SK-N-SH (cell line): ENCODE measurements at regions not wholly inside any gene's neighbourhood (a gene's known extent, or its start where the extent isn't known, plus 50 kb on each side); places are given as distances from the start of the nearest gene placed in this dataset.

Experiments used
- CTCF ChIA-PET: fragments of 300-600, 350-600 bp; formaldehyde crosslinking; extraction: SDS; loops from one replicate; lab custom pipeline; 2021; lab: Yijun Ruan, JAX
- POLR2A ChIA-PET: fragments of 350-600 bp; sonication (Branson Sonifier 250); formaldehyde crosslinking; extraction: SDS; loops from one replicate; lab custom pipeline; 2020; ENCODE audit warnings: antibody characterized with exemption, inconsistent platforms; lab: Yijun Ruan, JAX
- DNase-seq: peaks from one replicate; pipeline ENCODE4 v3.0.0; 2012
- H2AFZ ChIP-seq: fragments of 200-600 bp; sonication (generic); 2 replicates; pipeline ENCODE4 v1.8.1; 2016; ENCODE audit warnings: antibody characterized with exemption, mild to moderate bottlenecking, low read depth
- H3F3A ChIP-seq: fragments of 200-600 bp; sonication (generic); replicated peaks from 2 replicates; pipeline ENCODE3; 2016; ENCODE audit warnings: antibody characterized with exemption, mild to moderate bottlenecking; ENCODE audit not compliant: insufficient read depth
- H3K27ac ChIP-seq, 2 experiments: fragments of 200-500 bp in 1 of 2; fragments of 200-600 bp in 1 of 2; sonication (Bioruptor generic) in 1 of 2; sonication (generic), shearing (Covaris generic) in 1 of 2; 2 replicates each; pipeline versions ENCODE4 v1.5.1 to v1.6.1; 2014 to 2016; ENCODE audit warnings: low read depth in 2 of 2, inconsistent platforms in 1 of 2, low read length in 1 of 2, mild to moderate bottlenecking in 1 of 2, mixed read lengths in 1 of 2
- H3K27me3 ChIP-seq: fragments of 200-600 bp; sonication (generic), shearing (Covaris generic); 2 replicates; pipeline ENCODE4 v1.6.1; 2016; ENCODE audit warnings: mixed run types; ENCODE audit not compliant: insufficient read depth
- H3K36me3 ChIP-seq, 2 experiments: fragments of 200-500 bp in 1 of 2; fragments of 200-600 bp in 1 of 2; sonication (Bioruptor generic) in 1 of 2; sonication (generic) in 1 of 2; replicated peaks in 1 of 2; 2 replicates each; pipeline versions ENCODE3 to v1.5.1; 2014 to 2016; ENCODE audit warnings: low read length in 1 of 2, mild to moderate bottlenecking in 1 of 2; ENCODE audit not compliant: insufficient read depth in 2 of 2, control insufficient read depth in 1 of 2
- H3K4me1 ChIP-seq, 2 experiments: fragments of 200-500 bp in 1 of 2; fragments of 200-600 bp in 1 of 2; sonication (Bioruptor generic) in 1 of 2; sonication (generic), shearing (Covaris generic) in 1 of 2; 2 replicates each; pipeline versions ENCODE4 v1.5.1 to v1.6.1; 2014 to 2016; ENCODE audit warnings: low read depth in 1 of 2, low read length in 1 of 2, mixed run types in 1 of 2; ENCODE audit not compliant: insufficient read depth in 2 of 2, control insufficient read depth in 1 of 2
- H3K4me2 ChIP-seq: fragments of 200-600 bp; sonication (generic), shearing (Covaris generic); 2 replicates; pipeline ENCODE4 v1.6.1; 2017; ENCODE audit warnings: mixed run types
- H3K4me3 ChIP-seq, 2 experiments: fragments of 200-500 bp in 1 of 2; fragments of 200-600 bp in 1 of 2; sonication (Bioruptor generic) in 1 of 2; sonication (generic), shearing (Covaris generic) in 1 of 2; 2 replicates each; pipeline versions ENCODE4 v1.5.1 to v1.8.1; 2014 to 2016; ENCODE audit warnings: low read depth in 2 of 2, inconsistent platforms in 1 of 2, low read length in 1 of 2, mild to moderate bottlenecking in 1 of 2, mixed read lengths in 1 of 2, moderate library complexity in 1 of 2
- H3K79me2 ChIP-seq: fragments of 200-600 bp; sonication (generic); 2 replicates; pipeline ENCODE4 v1.8.1; 2017; ENCODE audit warnings: mild to moderate bottlenecking; ENCODE audit not compliant: insufficient read depth
- H3K9ac ChIP-seq: fragments of 200-600 bp; sonication (generic); 2 replicates; pipeline ENCODE4 v1.6.1; 2017; ENCODE audit warnings: mixed run types
- H3K9me2 ChIP-seq: fragments of 200-600 bp; sonication (generic); 2 replicates; pipeline ENCODE4 v1.6.1; 2017; ENCODE audit warnings: mixed run types
- H3K9me3 ChIP-seq: fragments of 200-600 bp; sonication (generic); 2 replicates; pipeline ENCODE4 v1.6.1; 2017; ENCODE audit warnings: mixed run types, mild to moderate bottlenecking, moderate library complexity
- H4K20me1 ChIP-seq: fragments of 200-600 bp; sonication (generic); 2 replicates; pipeline ENCODE4 v1.6.1; 2017; ENCODE audit warnings: mild to moderate bottlenecking, mixed run types; ENCODE audit not compliant: insufficient read depth
- EP300 ChIP-seq, 2 experiments: IDR thresholded peaks; 2 replicates each; pipeline versions ENCODE4 v1.4.0 to v1.6.1; 2012; ENCODE audit warnings: borderline replicate concordance in 1 of 2, low read depth in 1 of 2, low read length in 1 of 2
- FOXJ3 ChIP-seq: sonication (generic); formaldehyde crosslinking; IDR thresholded peaks from 2 replicates; pipeline ENCODE4 v1.5.1; 2020; ENCODE audit warnings: mild to moderate bottlenecking, missing genetic modification reagents
- FOXM1 ChIP-seq: IDR thresholded peaks from 2 replicates; pipeline ENCODE4 v1.4.0; 2012; ENCODE audit warnings: low read depth, mild to moderate bottlenecking
- IRF3 ChIP-seq: fragments of 150-350 bp; IDR thresholded peaks from 2 replicates; pipeline ENCODE4 v1.6.1; 2016; ENCODE audit warnings: mild to moderate bottlenecking, low read depth, low read length
- MAX ChIP-seq: IDR thresholded peaks from 2 replicates; pipeline ENCODE4 v1.4.0; 2012; ENCODE audit warnings: low read depth
- RFX5 ChIP-seq: IDR thresholded peaks from 2 replicates; pipeline ENCODE4 v1.6.1; 2012; ENCODE audit warnings: mild to moderate bottlenecking, improper control_type of control experiment, low read length
- RXRA ChIP-seq: IDR thresholded peaks from 2 replicates; pipeline ENCODE4 v1.4.0; 2012; ENCODE audit warnings: low read depth, mild to moderate bottlenecking, borderline replicate concordance
- SIN3A ChIP-seq: IDR thresholded peaks from 2 replicates; pipeline ENCODE4 v1.6.1; 2012; ENCODE audit warnings: low read depth, mild to moderate bottlenecking, low read length, moderate library complexity, borderline replicate concordance
- TCF12 ChIP-seq: IDR thresholded peaks from 2 replicates; pipeline ENCODE4 v1.4.0; 2012
- WGBS: methylation state at CpG from one replicate; pipeline ENCODE4 v1.1.6; 2017; ENCODE audit warnings: low lambda C conversion rate; 5-methylcytosine and 5-hydroxymethylcytosine counted together
- TF ChIP-seq, protein P1 (sequence below): fragments of 200-600 bp; sonication (generic); IDR thresholded peaks from 2 replicates; pipeline ENCODE4 v1.6.1; 2017; ENCODE audit warnings: antibody characterized with exemption, mild to moderate bottlenecking, moderate library complexity
- TF ChIP-seq, protein P2 (sequence below): fragments of 150-350 bp; IDR thresholded peaks from 2 replicates; pipeline ENCODE4 v1.6.1; 2017; ENCODE audit warnings: antibody characterized with exemption, low read length, low read depth, borderline replicate concordance

DNA sequence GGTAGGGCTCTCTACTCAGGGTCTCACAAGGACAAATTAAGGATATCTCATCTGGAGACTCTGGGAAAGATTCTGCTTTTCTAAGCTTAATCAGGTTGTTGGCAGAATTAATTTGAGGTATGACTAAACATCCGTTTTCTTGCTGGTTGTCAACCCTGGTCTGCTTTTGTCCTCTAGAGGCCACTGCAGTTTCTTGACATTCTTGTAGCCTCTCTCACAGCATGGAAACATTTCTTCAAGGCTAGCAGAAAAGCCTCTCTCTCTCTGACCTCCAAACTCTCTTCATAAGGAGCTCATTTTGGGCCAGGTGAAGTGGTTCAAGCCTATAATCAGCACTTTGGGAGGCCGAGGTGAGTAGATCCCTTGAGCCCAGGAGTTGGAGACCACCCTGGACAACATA is 749.5 kb upstream of the PCDH7 start:
- Histone ChIP-seq H3K4me1 (no peaks in the 10 kb centered on the region), H3K4me3 (no peak overlapping the region), H3K9me2 (no peaks in the 10 kb centered on the region), H3F3A (no peaks in the 10 kb centered on the region), H3K27me3 (no peaks in the 10 kb centered on the region), H3K79me2 (no peaks in the 10 kb centered on the region), H3K9ac (no peak overlapping the region), H3K36me3 (no peaks in the 10 kb centered on the region), H4K20me1 (no peaks in the 10 kb centered on the region), H3K4me2 (no peak overlapping the region)
- CTCF ChIA-PET = no interaction called here
- no peak for DNase-seq
- WGBS = 0% methylated on average over 2 of the region's 2 CpGs
- POLR2A ChIA-PET = no interaction called here
- TF ChIP-seq, protein P1, sequence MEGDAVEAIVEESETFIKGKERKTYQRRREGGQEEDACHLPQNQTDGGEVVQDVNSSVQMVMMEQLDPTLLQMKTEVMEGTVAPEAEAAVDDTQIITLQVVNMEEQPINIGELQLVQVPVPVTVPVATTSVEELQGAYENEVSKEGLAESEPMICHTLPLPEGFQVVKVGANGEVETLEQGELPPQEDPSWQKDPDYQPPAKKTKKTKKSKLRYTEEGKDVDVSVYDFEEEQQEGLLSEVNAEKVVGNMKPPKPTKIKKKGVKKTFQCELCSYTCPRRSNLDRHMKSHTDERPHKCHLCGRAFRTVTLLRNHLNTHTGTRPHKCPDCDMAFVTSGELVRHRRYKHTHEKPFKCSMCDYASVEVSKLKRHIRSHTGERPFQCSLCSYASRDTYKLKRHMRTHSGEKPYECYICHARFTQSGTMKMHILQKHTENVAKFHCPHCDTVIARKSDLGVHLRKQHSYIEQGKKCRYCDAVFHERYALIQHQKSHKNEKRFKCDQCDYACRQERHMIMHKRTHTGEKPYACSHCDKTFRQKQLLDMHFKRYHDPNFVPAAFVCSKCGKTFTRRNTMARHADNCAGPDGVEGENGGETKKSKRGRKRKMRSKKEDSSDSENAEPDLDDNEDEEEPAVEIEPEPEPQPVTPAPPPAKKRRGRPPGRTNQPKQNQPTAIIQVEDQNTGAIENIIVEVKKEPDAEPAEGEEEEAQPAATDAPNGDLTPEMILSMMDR = peak; percentile 37; the same call in 1 of the 2 replicates
- no peak for TF ChIP-seq FOXM1
- TF ChIP-seq, all 33 proteins: peak for 1
- Histone ChIP-seq H3K27ac (no peak overlapping the region), H3K9me3 (no peaks in the 10 kb centered on the region; the same call in 1 of the 2 replicates), H2AFZ (no peak overlapping the region)

GRCh38 chr4:29972121-29972520 is 748.0 kb upstream of the PCDH7 start:
- no peaks in the 10 kb centered on the region for H3K4me1 ChIP-seq
- no peak for DNase-seq
- TF ChIP-seq, protein P2, sequence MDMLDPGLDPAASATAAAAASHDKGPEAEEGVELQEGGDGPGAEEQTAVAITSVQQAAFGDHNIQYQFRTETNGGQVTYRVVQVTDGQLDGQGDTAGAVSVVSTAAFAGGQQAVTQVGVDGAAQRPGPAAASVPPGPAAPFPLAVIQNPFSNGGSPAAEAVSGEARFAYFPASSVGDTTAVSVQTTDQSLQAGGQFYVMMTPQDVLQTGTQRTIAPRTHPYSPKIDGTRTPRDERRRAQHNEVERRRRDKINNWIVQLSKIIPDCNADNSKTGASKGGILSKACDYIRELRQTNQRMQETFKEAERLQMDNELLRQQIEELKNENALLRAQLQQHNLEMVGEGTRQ = no peak
- TF ChIP-seq EP300 (IDR thresholded peaks at IDR 0.05; ENCODE audit: borderline replicate concordance in 1 of 2, low read depth in 1 of 2, low read length in 1 of 2) (no peak), SIN3A (no peak), TCF12 (no peak), FOXJ3 (CRISPR knock-in tag) (no peak), RFX5 (no peak)
- 10% methylated on average over 3 of the region's 3 CpGs for WGBS
- H3K4me2 ChIP-seq = no peak overlapping the region
- no peaks in the 10 kb centered on the region for H3K36me3 ChIP-seq
- H3K27me3 ChIP-seq = no peaks in the 10 kb centered on the region
- no peaks in the 10 kb centered on the region for H4K20me1 ChIP-seq
- CTCF ChIA-PET = no interaction called here
- POLR2A ChIA-PET = no interaction called here
- no peaks in the 10 kb centered on the region for H3K79me2 ChIP-seq
- no peak overlapping the region for H3K27ac ChIP-seq
- H3F3A ChIP-seq = no peaks in the 10 kb centered on the region
- H3K9me3 ChIP-seq = no peaks in the 10 kb centered on the region; the same call in 1 of the 2 replicates
- H3K9ac ChIP-seq = no peak overlapping the region
- H2AFZ ChIP-seq = no peak overlapping the region
- H3K9me2 ChIP-seq = no peaks in the 10 kb centered on the region
- H3K4me3 ChIP-seq = no peak overlapping the region

- Histone ChIP-seq H3K36me3 (no peaks in the 10 kb centered on the region), H4K20me1 (no peaks in the 10 kb centered on the region), H3K9me2 (no peaks in the 10 kb centered on the region), H3K4me2 (no peak overlapping the region), H3K9me3 (no peaks in the 10 kb centered on the region), H3K79me2 (no peaks in the 10 kb centered on the region), H3K27me3 (no peaks in the 10 kb centered on the region), H3K4me3 (no peak overlapping the region), H3K9ac (no peak overlapping the region), H2AFZ (no peak overlapping the region), H3K27ac (no peak overlapping the region), H3K4me1 (no peaks in the 10 kb centered on the region), H3F3A (no peaks in the 10 kb centered on the region)
- POLR2A ChIA-PET = no interaction called here
- CTCF ChIA-PET = no interaction called here
- 13% methylated on average over 3 of the region's 3 CpGs for WGBS
- DNase-seq = no peak
- no peak for TF ChIP-seq IRF3
- TF ChIP-seq RXRA = no peak
- TF ChIP-seq, protein P1 = no peak
- no peak for TF ChIP-seq MAX
Observed at GRCh38 chr4:29983890-29984289, 736.3 kb upstream of the PCDH7 start.
